RWPE1 (cell line): ENCODE measurements at regions not wholly inside any gene's neighbourhood (a gene's known extent, or its start where the extent isn't known, plus 50 kb on each side); places are given as distances from the start of the nearest gene placed in this dataset.

Experiments used
- CTCF ChIA-PET: fragments of 350-600 bp; sonication (Branson Sonifier 250); formaldehyde crosslinking; extraction: SDS; loops from one replicate; lab custom pipeline; 2021; lab: Yijun Ruan, JAX
- POLR2A ChIA-PET: fragments of 400-600 bp; formaldehyde crosslinking; extraction: SDS; loops from one replicate; lab custom pipeline; 2020; ENCODE audit warnings: antibody characterized with exemption; ENCODE audit not compliant: low non-redundant PET; lab: Yijun Ruan, JAX
- DNase-seq: peaks from one replicate; pipeline ENCODE4 v3.0.0; 2012; ENCODE audit warnings: low spot score
- H3K27ac ChIP-seq: fragments of 450-650 bp; 2 replicates; pipeline ENCODE4 v1.5.1; 2017
- TF ChIP-seq, protein P1 (sequence below): fragments of 450-650 bp; conservative IDR thresholded peaks from 2 replicates; pipeline ENCODE4 v1.5.1; 2017; ENCODE audit warnings: low read depth, mild to moderate bottlenecking

DNA sequence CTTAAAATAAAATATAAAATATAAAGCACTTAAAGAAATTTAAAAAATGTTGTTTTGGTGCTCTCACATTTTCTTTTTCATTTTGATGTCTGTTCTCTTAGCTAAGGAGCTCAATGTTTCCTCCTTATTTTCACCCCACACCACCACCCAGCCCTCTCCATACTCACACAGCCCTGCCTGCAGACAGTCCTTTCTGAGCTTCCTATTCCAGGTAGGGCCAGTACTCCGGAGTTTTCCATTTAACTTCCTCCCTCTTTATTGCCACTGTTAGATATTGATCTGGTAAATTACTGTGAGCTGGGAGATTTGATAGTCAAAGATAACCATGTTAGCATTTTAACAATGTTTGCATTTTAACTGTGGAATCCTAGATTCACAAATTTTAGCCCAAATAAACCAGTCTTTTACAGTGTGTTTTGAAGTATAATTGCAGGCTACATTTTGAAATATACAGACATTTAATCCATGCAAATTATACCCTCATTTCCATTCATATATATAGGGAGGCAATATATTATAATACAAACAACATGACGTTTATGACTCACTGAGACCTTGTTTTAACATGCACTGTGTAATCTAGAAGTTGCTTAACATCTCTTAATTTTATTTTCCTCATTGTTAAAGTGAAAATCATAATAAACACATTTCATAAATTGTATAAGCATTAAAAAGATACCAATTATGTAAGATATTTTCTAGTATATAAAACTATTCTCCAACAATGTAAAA, 927.1 kb downstream of the NR2F1-AS1 start:
- ChIA-PET POLR2A (no interaction called here), CTCF (interaction anchor here (0.6 kb wide), 1 partner anchor 1810 kb away, joined by 3 read pairs; no protein-coding TSS in a partner anchor)
- TF ChIP-seq, protein P1, sequence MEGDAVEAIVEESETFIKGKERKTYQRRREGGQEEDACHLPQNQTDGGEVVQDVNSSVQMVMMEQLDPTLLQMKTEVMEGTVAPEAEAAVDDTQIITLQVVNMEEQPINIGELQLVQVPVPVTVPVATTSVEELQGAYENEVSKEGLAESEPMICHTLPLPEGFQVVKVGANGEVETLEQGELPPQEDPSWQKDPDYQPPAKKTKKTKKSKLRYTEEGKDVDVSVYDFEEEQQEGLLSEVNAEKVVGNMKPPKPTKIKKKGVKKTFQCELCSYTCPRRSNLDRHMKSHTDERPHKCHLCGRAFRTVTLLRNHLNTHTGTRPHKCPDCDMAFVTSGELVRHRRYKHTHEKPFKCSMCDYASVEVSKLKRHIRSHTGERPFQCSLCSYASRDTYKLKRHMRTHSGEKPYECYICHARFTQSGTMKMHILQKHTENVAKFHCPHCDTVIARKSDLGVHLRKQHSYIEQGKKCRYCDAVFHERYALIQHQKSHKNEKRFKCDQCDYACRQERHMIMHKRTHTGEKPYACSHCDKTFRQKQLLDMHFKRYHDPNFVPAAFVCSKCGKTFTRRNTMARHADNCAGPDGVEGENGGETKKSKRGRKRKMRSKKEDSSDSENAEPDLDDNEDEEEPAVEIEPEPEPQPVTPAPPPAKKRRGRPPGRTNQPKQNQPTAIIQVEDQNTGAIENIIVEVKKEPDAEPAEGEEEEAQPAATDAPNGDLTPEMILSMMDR: no peak
- no peak overlapping the region for H3K27ac ChIP-seq
- DNase-seq: peak; percentile 25

- ChIA-PET POLR2A (no interaction called here), CTCF (no interaction called here)
- H3K27ac ChIP-seq: no peak overlapping the region
- DNase-seq: no peak
- TF ChIP-seq, protein P1: no peak
Measured at GRCh38 chr5:92652756-92653155, 928.3 kb downstream of the NR2F1-AS1 start.

DNA sequence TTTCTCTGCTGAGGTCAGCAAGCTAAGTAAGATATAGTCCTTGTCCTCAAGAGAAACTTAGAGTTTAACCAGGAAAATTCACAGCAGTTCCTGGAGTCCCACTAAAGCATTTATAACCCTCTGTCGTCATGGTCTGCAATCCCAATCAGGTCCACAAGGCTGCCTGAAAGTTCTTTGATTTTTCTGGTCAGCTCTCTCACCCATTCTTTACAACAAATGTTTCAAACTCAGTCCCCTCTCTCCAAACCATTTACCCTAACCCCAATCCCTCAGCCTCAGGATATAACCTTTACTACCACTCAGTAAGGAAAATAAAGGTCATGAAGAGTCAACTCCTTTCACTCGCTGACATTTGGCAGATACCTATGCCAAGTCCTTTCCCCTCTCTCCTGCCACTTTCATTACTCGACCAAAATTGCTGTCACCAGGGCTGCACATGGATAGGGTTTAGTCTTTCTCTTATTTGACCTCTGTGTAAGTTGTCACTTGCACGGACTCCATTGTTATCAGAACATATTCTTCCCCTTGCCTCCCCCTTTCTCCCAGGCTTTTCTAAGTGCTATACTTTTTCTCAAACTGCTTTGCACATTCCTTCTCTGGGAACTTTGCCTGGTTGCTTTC, 936.6 kb downstream of the NR2F1-AS1 start:
- H3K27ac ChIP-seq: no peak overlapping the region
- CTCF ChIA-PET: no interaction called here
- DNase-seq: no peak
- POLR2A ChIA-PET: no interaction called here
- TF ChIP-seq, protein P1: no peak

DNA sequence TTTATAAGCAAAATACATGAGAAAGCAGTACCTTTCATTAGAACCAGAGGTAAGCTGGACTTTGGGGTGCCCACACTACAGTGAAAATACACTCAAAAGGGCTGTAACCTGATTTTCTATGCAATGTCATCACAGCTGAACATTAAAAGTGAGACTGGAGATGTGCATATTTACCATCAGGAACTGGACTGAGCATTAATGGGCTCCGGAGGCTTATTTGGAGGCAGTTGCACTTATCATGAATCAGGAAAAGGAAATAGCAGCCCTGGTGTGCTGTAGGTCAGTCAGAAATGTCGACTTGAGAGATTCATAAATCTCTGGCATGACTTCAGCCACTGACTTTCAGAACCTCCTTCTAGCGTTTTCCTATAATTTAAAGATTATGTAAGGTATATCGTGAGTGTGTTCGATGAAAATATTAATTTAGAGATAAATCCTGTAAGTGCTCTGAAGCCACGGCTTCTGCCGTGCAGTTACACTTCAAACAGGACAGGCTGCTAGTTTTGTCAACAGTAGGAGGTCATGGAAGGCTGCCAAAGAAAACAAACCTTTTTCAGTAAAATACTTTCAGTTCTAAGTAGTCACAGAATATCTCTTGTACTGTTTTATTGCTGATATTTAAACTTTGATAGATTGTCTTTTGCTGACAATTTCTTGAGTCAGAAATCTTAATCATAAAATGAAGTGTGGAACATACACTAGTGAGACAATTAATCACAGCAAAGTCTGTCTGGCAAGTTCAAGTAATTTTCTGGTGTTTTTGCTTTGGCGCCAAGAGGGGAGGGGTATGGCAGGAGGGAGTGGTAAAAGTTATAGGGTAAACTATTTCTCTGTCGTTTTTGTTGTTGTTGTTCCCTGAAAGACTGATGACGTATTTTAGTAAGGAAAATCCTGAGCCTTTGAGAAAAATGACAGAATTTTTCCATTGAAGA, 939.7 kb downstream of the NR2F1-AS1 start:
- CTCF ChIA-PET: interaction anchor here (0.5 kb wide), 1 partner anchor 950 kb away, joined by 3 read pairs; no protein-coding TSS in a partner anchor
- TF ChIP-seq, protein P1: no peak
- DNase-seq: peak; percentile 11
- POLR2A ChIA-PET: no interaction called here
- H3K27ac ChIP-seq: no peak overlapping the region

DNA sequence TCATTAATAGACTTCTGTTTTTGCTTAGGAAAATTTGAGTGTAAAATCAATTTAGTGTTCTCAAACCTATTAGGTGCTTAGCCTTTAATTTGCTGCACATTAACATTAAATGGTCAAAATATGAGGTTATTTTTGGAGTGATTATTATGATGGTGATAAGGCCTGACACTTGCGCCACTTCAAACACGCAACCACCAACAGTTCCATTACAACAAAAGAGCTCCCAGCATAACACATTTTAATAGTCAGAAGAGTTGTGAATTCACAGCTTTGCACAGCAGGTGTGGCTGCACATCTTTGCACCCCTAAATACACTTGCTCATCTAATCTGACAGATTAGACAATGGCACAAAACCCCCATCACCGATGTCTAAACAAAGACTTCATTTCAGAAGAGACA, 940.7 kb downstream of the NR2F1-AS1 start:
- no peak for DNase-seq
- CTCF ChIA-PET: interaction anchor here (0.5 kb wide), 1 partner anchor 951 kb away, joined by 3 read pairs; no protein-coding TSS in a partner anchor
- POLR2A ChIA-PET: no interaction called here

More for the DNA sequence above, 940.7 kb downstream of the NR2F1-AS1 start:
- H3K27ac ChIP-seq: no peak overlapping the region
- TF ChIP-seq, protein P1: no peak
